ENCODE measurements at regions not wholly inside any gene's neighbourhood (a gene's known extent, or its start where the extent isn't known, plus 50 kb on each side); places are given as distances from the start of the nearest gene placed in this dataset.

DNA sequence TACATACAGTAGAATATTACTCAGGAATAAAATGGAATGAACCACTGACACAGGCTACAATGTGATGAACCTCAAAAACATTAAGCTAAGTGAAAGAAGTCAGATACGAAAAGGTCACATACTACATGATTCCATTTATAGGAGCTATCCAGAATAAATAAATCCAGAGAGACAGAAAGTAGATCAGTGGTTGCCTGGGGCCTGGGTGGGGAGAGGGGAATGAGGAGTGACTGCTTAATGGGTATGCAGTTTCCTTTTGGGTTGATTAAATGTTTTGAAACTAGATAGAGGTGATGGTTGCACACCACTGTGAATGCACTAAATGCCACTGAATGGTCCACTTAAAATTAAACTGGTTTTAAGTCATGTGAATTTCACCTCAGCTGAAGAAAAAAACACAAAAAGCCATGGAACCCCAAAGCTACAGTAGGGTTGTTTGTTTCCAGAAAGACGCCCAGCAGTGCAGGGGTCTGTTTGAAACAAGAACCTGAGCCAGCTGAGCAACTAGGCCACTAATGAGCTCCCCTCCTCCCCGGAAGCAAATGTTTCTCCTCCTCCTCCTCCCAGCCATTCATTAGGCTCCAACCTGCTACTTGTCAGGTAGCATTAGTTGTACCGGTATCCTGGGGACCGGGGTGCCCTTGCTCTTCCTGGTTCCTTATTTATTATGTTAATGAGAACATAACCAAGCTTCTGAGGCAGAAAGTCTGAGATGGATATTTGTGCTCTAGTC lies 168.4 kb downstream of the EVX1 start:
- TF ChIP-seq, protein P1, sequence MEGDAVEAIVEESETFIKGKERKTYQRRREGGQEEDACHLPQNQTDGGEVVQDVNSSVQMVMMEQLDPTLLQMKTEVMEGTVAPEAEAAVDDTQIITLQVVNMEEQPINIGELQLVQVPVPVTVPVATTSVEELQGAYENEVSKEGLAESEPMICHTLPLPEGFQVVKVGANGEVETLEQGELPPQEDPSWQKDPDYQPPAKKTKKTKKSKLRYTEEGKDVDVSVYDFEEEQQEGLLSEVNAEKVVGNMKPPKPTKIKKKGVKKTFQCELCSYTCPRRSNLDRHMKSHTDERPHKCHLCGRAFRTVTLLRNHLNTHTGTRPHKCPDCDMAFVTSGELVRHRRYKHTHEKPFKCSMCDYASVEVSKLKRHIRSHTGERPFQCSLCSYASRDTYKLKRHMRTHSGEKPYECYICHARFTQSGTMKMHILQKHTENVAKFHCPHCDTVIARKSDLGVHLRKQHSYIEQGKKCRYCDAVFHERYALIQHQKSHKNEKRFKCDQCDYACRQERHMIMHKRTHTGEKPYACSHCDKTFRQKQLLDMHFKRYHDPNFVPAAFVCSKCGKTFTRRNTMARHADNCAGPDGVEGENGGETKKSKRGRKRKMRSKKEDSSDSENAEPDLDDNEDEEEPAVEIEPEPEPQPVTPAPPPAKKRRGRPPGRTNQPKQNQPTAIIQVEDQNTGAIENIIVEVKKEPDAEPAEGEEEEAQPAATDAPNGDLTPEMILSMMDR (IDR thresholded peaks at IDR 0.05): no peak
- no peak for TF ChIP-seq POLR2A (IDR thresholded peaks at IDR 0.05)

DNA sequence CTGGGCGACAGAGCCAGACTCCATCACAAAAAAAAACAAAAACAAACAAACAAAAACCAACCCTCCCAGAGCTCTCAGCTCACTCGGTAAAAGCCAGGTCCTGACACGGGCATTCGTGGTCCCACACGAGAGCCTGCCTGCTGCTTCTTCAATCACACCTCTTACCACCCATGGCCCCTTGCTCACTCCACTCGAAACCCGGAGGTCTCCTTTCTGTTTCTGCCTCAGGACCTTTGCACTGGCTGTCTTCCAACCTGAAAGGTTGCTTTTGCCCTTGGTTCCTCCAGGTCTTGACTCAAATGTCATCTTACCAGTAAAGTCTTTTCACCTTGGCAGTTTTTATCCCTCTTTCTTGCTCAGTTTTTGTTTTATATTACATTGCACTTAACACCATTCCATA lies 169.6 kb downstream of the EVX1 start:
- Histone ChIP-seq H3K4me1 (no peaks in the 10 kb centered on the region), H3K4me3 (no peak overlapping the region), H3K9me3 (no peaks in the 10 kb centered on the region), H3K36me3 (ENCODE audit: low read depth, missing control alignments) (no peaks in the 10 kb centered on the region), H3K27ac (no peak overlapping the region), H3K27me3 (no peaks in the 10 kb centered on the region)
- TF ChIP-seq, protein P1 (IDR thresholded peaks at IDR 0.05): no peak
- no peak for TF ChIP-seq POLR2A (IDR thresholded peaks at IDR 0.05)
- WGBS, 2 donors: 86 to 90% methylated on average over 7 of the region's 7 CpGs
- no peak for DNase-seq
- intact Hi-C loops (cut with DNase I; ENCODE audit: low total_unique reads): no loop called here

More for the DNA sequence above, 168.4 kb downstream of the EVX1 start:
- WGBS, 2 donors: 68 to 69% methylated on average over 5 of the region's 5 CpGs
- no peak for DNase-seq
- Histone ChIP-seq H3K9me3 (no peaks in the 10 kb centered on the region), H3K27ac (no peak overlapping the region), H3K4me1 (no peaks in the 10 kb centered on the region), H3K36me3 (ENCODE audit: low read depth, missing control alignments) (no peaks in the 10 kb centered on the region), H3K27me3 (no peaks in the 10 kb centered on the region), H3K4me3 (no peak overlapping the region)
- intact Hi-C loops (cut with DNase I; ENCODE audit: low total_unique reads): no loop called here

DNA sequence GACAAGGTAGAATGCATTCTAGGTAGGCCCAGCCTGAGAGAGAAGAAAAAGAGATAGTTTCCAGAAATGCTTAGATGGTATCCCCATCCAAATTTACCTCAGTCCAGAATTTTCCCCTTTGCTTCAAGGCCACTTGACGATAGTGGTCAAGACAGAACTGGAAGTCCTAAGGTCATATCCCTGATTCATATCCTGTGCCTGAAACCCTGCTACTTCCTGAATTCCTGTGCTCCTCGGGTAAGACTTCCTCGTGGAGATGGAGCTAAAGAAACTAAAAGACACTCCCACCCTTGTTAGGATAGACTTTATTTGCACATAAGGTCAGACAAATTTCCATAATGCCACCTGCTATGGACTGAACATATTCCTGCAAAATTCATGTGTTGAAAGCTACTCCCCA lies 175.9 kb downstream of the EVX1 start:
- no peak for DNase-seq
- Histone ChIP-seq H3K4me3 (no peak overlapping the region), H3K27ac (no peak overlapping the region), H3K4me1 (no peaks in the 10 kb centered on the region), H3K9me3 (no peaks in the 10 kb centered on the region), H3K27me3 (no peaks in the 10 kb centered on the region), H3K36me3 (ENCODE audit: low read depth, missing control alignments) (no peaks in the 10 kb centered on the region)
- WGBS, 2 donors: 68 to 75% methylated on average over 3 of the region's 3 CpGs
- intact Hi-C loops (cut with DNase I; ENCODE audit: low total_unique reads): no loop called here
- no peak for TF ChIP-seq POLR2A (IDR thresholded peaks at IDR 0.05)
- TF ChIP-seq, protein P1 (IDR thresholded peaks at IDR 0.05): no peak

DNA sequence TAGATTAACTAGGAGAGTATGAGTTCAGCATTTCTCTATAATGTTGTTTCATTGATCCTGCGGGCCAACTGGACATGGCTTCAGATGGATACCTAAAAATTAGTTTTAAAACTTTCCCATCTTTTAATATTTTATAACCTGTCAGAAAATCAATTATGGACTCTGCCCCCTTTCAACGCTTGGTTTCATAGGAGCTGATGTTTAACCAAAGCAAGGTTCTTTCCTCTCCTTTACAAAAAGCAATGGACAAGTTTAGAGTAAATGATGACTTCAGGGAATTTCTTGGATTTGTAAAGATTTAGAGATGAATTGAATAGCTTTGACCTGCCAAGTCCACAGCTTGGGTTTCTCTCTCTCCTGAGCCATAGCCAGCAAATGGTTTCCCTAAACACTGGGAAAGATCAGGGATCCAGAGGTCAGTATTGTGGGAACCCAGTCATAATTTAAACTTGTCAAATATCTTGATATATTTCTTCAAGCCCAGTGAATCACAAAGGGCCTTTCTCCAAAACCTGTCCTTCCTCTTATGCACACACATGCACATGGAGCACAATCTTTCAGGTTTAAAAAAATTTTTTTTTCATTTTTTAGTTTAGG lies 177.1 kb downstream of the EVX1 start:
- TF ChIP-seq POLR2A (IDR thresholded peaks at IDR 0.05): no peak
- TF ChIP-seq, protein P1 (IDR thresholded peaks at IDR 0.05): no peak
- Histone ChIP-seq H3K4me1 (no peaks in the 10 kb centered on the region), H3K36me3 (ENCODE audit: low read depth, missing control alignments) (no peaks in the 10 kb centered on the region), H3K9me3 (no peaks in the 10 kb centered on the region), H3K4me3 (no peak overlapping the region), H3K27ac (no peak overlapping the region), H3K27me3 (no peaks in the 10 kb centered on the region)
- intact Hi-C loops (cut with DNase I; ENCODE audit: low total_unique reads): no loop called here
- DNase-seq: no peak
- 97 to 99% methylated on average over 2 of the region's 2 CpGs for WGBS, 2 donors

DNA sequence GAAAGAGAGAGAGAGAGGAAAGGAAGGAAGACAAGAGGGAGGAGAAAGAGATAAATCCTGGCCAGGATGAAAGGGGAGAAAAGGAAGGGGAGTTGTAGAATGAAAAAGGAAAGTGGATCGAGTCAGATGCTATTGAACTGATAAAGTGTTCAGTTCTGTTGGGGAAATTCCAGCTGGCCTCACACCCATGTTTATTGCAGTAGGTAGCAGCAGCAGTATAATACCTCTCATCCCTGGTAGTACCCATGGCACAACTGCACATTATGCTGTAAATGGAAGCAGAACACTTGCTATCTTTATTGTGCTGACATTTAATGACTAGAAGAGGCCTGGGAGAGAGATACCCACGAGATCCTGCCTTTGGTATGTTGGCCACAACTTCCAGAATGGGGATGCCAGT lies 178.1 kb downstream of the EVX1 start:
- Histone ChIP-seq H3K9me3 (no peaks in the 10 kb centered on the region), H3K4me3 (no peak overlapping the region), H3K4me1 (no peaks in the 10 kb centered on the region), H3K36me3 (ENCODE audit: low read depth, missing control alignments) (no peaks in the 10 kb centered on the region), H3K27ac (no peak overlapping the region), H3K27me3 (no peaks in the 10 kb centered on the region)
- WGBS, 2 donors: 54 to 75% methylated on average over 2 of the region's 2 CpGs
- intact Hi-C loops (cut with DNase I; ENCODE audit: low total_unique reads): no loop called here
- no peak for TF ChIP-seq POLR2A (IDR thresholded peaks at IDR 0.05)
- TF ChIP-seq, protein P1 (IDR thresholded peaks at IDR 0.05): no peak
- DNase-seq: no peak
